ENCODE measurements at regions not wholly inside any gene's neighbourhood (a gene's known extent, or its start where the extent isn't known, plus 50 kb on each side); places are given as distances from the start of the nearest gene placed in this dataset.

DNA sequence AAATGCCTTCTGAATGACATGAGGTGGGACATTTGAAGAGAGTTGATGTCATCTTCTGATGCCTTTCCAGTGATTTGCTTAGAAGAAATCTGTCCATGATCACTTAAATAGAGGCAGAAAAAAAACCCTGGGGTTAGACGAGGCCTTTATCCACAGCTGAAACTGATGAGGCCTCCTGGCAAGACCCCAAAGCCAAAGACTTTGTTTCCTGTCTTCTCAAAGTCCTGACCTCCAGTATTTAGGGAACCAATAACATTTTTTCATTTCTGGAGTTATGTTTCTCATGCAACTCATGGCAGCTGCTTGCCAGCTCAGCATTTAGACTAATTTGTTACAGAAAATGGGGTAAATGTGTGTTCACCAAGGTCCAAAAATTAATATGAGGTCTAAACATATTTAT lies 248.0 kb upstream of the PRDM1 start:
- DNase-seq, result no peak

GRCh38 chr6:105836889-105837288 lies 249.2 kb upstream of the PRDM1 start:
- DNase-seq, result no peak

DNA sequence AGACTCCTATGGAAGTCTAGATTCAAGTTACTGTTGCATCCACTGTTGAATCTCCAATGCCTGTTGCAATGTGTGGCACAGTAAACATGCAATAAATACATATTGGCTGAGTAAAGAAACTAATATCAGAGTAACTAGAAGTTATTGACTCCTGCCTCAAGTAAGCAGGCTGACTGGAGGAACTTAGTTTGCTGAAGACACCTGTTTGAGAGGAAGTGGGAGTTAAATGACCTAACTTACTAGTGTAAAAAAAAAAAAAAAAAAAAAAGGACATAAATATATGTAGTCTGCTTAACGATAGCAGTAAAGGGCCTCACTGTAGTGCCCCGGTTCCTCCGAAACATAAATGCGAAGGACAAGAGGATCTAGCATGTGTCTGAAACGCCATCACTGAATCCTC lies 249.8 kb upstream of the PRDM1 start:
- DNase-seq, result no peak

DNA sequence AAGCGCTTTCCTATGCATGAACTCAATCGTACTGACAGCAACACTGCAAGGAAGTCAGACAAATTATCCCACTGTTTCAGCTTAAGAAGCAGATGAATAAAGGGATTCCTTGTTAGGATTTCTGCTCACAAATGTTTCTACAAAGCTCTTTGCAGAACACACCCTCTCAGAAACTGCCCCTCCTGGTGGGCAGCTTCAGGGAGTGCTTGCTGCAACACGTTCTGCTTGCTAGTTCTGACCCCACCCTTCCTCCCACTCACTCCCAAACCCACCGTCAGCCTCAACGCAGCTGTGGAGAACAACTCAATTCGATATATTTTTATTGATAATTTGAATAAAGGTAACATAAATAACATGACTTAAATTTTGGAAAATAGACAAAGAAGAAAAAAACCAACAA lies 250.8 kb upstream of the PRDM1 start:
- DNase-seq, result no peak

- DNase-seq, result no peak
These were observed 251.9 kb upstream of the PRDM1 start for GRCh38 chr6:105833959-105834947.

- DNase-seq, result no peak
These were observed 253.8 kb upstream of the PRDM1 start for GRCh38 chr6:105832313-105832761.

- DNase-seq, result no peak
These were observed 254.6 kb upstream of the PRDM1 start for GRCh38 chr6:105831311-105832097.

DNA sequence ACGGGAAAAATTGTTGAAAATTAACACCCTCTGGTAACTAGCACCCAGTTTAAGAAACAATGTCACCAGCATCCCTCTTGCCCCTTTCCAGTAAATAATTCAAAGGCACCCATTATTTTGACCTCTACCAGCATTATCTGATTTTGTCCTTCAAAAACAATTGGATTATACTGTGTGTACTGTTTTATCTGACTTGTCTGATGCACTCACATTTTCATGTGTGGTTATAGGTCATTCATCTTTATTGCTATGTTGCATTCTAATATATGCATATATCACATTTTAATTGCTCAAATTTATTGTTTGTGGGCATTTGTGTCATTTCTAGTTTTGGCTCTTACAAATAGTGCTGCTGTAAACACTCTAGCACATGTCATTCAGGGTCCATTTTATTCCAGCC lies 260.9 kb upstream of the PRDM1 start:
- no peak for DNase-seq

DNA sequence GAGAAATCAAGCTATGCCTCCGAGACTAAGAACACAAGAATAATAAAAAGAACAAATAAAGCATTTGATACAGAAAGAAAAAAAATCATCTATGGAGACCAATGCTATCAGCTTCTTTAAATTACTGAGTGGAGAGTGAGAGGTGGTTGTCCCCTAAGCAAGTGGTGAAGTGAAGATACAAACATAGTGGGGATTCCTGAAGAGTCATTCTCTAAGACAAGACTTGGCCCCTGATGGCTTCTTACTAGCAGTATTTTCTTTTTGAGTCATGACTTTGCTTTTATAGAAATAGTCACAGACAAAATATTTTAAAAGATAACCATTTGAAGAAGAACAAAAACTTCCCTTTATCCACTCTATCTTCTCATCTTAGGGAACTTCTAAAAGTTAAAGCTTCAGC lies 261.4 kb upstream of the PRDM1 start:
- DNase-seq, result no peak

DNA sequence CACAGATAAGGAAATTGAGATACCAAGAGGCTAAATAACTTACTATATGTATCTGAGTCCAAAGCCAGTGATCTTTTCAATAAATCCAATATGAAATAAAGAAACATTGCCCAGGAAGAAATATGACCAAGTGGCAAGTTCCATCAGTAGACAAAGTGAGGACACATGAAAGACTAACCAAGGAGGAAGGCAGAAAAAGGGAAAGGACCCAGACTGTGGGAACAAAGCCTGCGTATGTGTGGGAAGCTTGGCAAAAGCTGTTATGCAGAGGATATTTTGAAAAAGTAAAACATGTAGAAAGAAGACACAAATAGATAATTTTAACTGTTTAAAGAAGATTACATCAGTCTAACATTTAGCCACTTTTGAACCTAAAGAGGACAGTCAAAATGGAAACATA lies 264.4 kb upstream of the PRDM1 start:
- no peak for DNase-seq

GRCh38 chr6:105821027-105821426 lies 265.1 kb upstream of the PRDM1 start:
- no peak for DNase-seq

GRCh38 chr6:105819745-105820144 lies 266.4 kb upstream of the PRDM1 start:
- DNase-seq, result no peak

DNA sequence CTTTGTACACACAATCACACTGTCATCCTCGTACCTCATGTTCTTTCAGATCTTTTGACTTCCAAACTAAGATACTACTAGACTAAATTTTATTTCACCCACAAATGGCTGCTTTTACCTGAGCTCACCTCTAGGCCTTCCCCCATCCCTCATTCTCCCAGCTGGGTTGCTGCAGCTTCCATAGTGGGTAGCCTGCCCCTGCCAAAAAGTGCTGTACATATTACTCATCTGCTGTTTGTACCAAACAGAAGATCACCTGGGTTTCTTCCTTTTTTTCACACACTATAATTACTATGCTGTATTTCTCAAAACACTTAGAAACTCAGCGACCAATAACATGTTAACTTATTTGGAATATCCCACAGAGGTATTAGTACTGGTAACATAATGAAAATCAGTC lies 267.6 kb upstream of the PRDM1 start:
- no peak for DNase-seq

DNA sequence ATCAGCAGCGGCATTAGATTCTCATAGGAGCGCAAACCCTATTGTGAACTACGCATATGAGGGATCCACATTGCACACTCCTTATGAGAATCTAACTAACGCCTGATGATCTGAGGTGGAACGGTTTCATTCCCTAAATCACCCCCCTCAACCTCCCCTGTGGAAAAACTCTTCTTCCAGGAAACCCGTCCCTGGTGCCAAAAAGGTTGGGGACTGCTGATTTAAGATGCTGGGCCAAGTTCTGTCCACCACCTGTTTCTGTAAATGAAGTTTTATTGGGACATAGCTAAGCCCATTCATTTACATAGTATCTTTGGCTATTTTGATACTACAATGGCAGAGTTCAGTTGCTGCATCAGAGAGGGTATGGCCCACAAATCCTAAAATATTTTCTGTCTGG lies 268.2 kb upstream of the PRDM1 start:
- DNase-seq, result no peak

- DNase-seq, result no peak
These were observed 268.8 kb upstream of the PRDM1 start for GRCh38 chr6:105817370-105817769.

DNA sequence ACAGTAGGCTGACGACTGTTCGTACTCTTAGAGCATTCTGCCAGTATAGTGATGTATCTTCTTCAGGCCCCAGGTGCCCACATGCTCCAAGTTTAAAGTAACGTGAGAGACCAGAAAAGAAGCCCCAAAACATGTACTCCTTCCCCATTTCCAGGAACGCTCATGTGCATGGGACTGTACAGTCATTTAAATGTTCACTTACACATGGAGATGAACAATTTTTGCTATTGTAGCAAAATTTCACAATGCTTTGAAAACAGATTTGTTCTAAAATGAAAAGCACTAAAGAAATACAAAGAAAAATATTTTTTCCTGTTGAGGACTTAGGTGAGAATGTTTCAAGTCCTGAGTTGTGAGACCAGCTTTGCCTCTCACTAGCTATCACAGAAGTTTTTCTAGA lies 269.3 kb upstream of the PRDM1 start:
- no peak for DNase-seq

DNA sequence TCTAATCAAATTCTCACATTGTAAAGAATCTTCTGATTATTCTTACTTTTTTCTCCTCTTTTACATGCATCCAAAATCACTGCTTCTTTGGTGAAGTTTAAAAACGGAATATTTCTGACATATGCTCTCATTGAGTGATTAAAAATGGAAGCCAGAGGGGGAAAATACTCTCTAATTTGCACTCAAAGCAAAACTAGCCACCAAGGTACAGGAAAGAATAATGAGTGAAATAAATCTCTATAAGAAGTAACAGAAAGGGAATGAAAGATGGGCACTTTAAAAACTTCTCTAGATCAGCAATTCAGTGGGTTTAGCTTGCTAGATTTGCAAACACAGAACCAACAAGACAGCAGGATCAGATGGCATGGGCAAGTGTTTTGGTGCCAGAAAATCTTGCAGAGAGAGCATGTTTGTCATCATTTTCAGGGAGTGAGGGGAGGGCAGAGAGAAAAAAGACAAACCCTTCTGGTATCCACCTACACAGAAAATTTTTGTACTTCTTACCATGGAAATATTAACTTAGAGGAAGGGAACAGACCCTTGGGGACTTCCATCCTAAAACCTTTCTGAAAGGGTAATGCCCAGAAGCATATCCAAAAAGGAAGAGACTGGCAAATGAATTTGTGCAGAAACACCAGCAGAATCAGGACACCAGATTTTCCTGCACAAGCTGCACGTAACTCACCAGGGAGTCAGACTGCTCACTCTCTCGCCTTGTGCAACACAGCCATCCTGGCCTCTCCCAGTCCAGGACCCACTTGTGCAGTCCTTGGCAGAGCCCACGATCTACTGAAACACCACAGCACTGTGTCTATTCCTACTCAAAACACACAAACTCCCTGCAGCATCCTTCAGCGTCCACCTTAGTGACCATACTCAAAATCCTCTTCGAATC lies 270.2 kb upstream of the PRDM1 start:
- DNase-seq, result no peak

DNA sequence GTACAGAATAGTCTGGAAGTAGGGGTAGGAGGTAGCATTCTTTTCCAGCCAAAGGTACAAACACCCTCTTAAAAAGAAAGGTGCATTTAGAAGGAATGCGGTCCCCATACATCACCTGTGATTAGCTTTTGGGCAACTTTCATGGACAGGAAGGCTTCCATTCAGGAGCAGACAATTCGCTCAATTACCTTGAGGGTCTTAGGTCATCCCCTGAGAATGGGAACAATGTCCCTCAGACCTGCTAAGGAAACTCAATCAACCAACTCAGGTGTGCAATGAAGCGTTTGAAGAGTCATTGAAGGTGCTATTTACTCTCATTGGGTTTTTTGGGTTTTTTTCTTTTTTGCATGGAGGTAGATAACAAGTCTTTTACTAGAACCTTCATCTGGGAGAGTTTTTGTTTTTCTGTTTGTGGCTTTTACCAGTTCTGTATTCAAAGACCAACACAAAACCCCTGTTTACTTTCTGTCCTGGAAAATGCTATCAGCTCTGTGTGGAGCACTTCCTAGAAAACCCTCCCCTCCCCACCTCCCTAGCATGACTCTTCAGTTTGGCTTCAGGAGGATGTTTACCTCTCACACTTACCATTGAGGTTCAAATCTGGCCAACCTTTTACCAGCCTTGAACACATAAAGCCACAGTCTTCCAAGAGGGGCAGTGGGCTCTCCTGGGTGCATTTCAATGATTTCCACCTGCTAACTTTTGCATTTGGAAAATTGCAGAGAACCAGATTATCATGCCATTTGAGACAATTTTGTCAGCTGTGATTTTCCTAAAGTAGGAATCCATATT lies 271.2 kb upstream of the PRDM1 start:
- no peak for DNase-seq

- no peak for DNase-seq
These were observed 275.1 kb upstream of the PRDM1 start for GRCh38 chr6:105810922-105811482.

GRCh38 chr6:105810105-105810921 lies 275.8 kb upstream of the PRDM1 start:
- DNase-seq, result no peak

DNA sequence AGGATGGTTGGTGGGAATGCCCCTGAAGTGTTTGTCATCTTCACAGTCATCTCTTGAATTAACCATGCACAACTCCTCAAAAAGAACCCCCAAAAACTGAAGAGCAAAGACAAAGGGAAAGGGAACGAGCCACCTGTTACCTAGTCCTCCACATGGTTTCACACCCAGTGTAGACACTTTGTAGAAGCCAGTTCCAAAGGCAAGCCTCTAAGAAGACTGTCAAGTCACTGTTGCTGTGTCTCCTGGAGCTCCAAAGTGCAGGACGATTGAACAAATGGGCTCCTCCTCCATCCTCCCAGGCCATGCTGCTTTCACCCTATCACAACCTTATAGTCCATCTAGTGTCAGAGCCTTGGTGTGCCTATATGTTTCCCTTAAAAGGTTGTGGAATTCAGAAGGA lies 277.6 kb upstream of the PRDM1 start:
- no peak for DNase-seq

All from central memory CD4-positive, alpha-beta T cell (primary cell).